ENCODE measurements at regions not wholly inside any gene's neighbourhood (a gene's known extent, or its start where the extent isn't known, plus 50 kb on each side); places are given as distances from the start of the nearest gene placed in this dataset.

DNA sequence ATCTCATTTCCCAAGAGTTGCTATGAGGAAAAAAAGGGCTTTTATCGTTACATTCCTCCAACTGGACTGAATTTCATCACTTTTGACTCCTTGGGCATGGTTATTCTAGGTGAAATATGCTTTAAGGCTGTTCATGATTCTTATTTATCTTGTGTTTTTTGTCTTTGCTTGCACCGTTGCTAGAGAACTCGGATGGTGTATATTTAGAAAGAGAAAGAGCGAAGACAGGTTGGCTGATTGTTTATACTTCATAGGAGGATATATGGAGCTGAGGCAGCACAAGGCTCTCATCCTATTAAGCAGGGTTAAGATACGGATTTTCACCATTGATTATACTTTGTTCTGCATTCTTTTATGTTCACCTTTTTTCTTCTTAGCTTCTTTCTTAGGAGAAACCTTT, 94.9 kb upstream of the GEMIN8 start:
- peaks cover 0 to 4% (median 0%) of the 10 kb centered on the region in 7 donors for H3K9me3 Mint-ChIP-seq
- no peak overlapping the region for H3K27ac ChIP-seq (ENCODE audit: low read depth in 1 of 2, low read length in 2 of 2)
- H3K4me1 Mint-ChIP-seq, result no peaks in the 10 kb centered on the region
- intact Hi-C loops (cut with micrococcal nuclease), result no loop called here
- no peak overlapping the region for H2AFZ ChIP-seq (ENCODE audit: insufficient read depth, low read depth, low read length, poor library complexity, severe bottlenecking)
- peaks cover 0 to 6% (median 0%) of the 10 kb centered on the region in 3 donors for H3K27me3 Mint-ChIP-seq (ENCODE audit: low read depth in 3 of 3)
- no peaks in the 10 kb centered on the region for H3K36me3 ChIP-seq (replicated peaks in 1 of 2; ENCODE audit: control insufficient read depth in 1 of 2, insufficient read depth in 2 of 2, low read length in 2 of 2)
- TF ChIP-seq, protein P1, sequence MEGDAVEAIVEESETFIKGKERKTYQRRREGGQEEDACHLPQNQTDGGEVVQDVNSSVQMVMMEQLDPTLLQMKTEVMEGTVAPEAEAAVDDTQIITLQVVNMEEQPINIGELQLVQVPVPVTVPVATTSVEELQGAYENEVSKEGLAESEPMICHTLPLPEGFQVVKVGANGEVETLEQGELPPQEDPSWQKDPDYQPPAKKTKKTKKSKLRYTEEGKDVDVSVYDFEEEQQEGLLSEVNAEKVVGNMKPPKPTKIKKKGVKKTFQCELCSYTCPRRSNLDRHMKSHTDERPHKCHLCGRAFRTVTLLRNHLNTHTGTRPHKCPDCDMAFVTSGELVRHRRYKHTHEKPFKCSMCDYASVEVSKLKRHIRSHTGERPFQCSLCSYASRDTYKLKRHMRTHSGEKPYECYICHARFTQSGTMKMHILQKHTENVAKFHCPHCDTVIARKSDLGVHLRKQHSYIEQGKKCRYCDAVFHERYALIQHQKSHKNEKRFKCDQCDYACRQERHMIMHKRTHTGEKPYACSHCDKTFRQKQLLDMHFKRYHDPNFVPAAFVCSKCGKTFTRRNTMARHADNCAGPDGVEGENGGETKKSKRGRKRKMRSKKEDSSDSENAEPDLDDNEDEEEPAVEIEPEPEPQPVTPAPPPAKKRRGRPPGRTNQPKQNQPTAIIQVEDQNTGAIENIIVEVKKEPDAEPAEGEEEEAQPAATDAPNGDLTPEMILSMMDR (IDR thresholded peaks at IDR 0.05), result no peak
- no peak overlapping the region for H3K9ac ChIP-seq (ENCODE audit: insufficient read depth, low read length, poor library complexity, severe bottlenecking)
- H3K4me1 ChIP-seq (ENCODE audit: control insufficient read depth in 1 of 2, insufficient read depth in 2 of 2, low read length in 2 of 2), result no peaks in the 10 kb centered on the region
- DNase-seq, result no peak
- H4K20me1 ChIP-seq (ENCODE audit: insufficient read depth, low read length), result no peaks in the 10 kb centered on the region
- WGBS (ENCODE audit: insufficient coverage), result no CpG with 5 or more reads among the region's 5 CpGs
- no peak overlapping the region for H3K4me2 ChIP-seq (replicated peaks; ENCODE audit: extremely low read depth, low read length, poor library complexity, severe bottlenecking)
- H3K4me3 ChIP-seq (replicated peaks in 1 of 3; ENCODE audit: low read depth in 2 of 3, low read length in 3 of 3), result no peak overlapping the region
- H3K27ac Mint-ChIP-seq, result no peak overlapping the region
- no peaks in the 10 kb centered on the region for H3K9me3 ChIP-seq (replicated peaks in 1 of 2; ENCODE audit: control insufficient read depth in 1 of 2, insufficient read depth in 1 of 2, low read length in 2 of 2)
- no peaks in the 10 kb centered on the region for H3K79me2 ChIP-seq (ENCODE audit: insufficient read depth, low read length)
- H3K27me3 ChIP-seq (ENCODE audit: control insufficient read depth in 2 of 2, insufficient read depth in 2 of 2, low read length in 2 of 2), result no peaks in the 10 kb centered on the region
- no peak overlapping the region for H3K4me3 Mint-ChIP-seq
- H3K36me3 Mint-ChIP-seq, result no peaks in the 10 kb centered on the region

GRCh38 chrX:14095702-14096101, 66.0 kb upstream of the GEMIN8 start:
- Mint-ChIP-seq H3K4me3 (no peak overlapping the region), H3K4me1 (peaks cover 3% of the 10 kb centered on the region), H3K27me3 (ENCODE audit: low read depth in 3 of 3) (peaks cover 0 to 1% (median 0%) of the 10 kb centered on the region in 3 donors), H3K36me3 (no peaks in the 10 kb centered on the region), H3K9me3 (peaks cover 0 to 3% (median 0%) of the 10 kb centered on the region in 7 donors), H3K27ac (no peak overlapping the region)
- Histone ChIP-seq H3K4me1 (ENCODE audit: control insufficient read depth in 1 of 2, insufficient read depth in 2 of 2, low read length in 2 of 2) (no peaks in the 10 kb centered on the region), H3K36me3 (replicated peaks in 1 of 2; ENCODE audit: control insufficient read depth in 1 of 2, insufficient read depth in 2 of 2, low read length in 2 of 2) (no peaks in the 10 kb centered on the region), H3K9me3 (replicated peaks in 1 of 2; ENCODE audit: control insufficient read depth in 1 of 2, insufficient read depth in 1 of 2, low read length in 2 of 2) (no peaks in the 10 kb centered on the region), H4K20me1 (ENCODE audit: insufficient read depth, low read length) (no peaks in the 10 kb centered on the region), H3K79me2 (ENCODE audit: insufficient read depth, low read length) (no peaks in the 10 kb centered on the region), H3K27me3 (ENCODE audit: control insufficient read depth in 2 of 2, insufficient read depth in 2 of 2, low read length in 2 of 2) (peaks cover 0 to 3% of the 10 kb centered on the region in 2 donors), H3K4me3 (replicated peaks in 1 of 3; ENCODE audit: low read depth in 2 of 3, low read length in 3 of 3) (no peak overlapping the region), H2AFZ (ENCODE audit: insufficient read depth, low read depth, low read length, poor library complexity, severe bottlenecking) (no peak overlapping the region), H3K4me2 (replicated peaks; ENCODE audit: extremely low read depth, low read length, poor library complexity, severe bottlenecking) (no peak overlapping the region), H3K27ac (ENCODE audit: low read depth in 1 of 2, low read length in 2 of 2) (no peak overlapping the region), H3K9ac (ENCODE audit: insufficient read depth, low read length, poor library complexity, severe bottlenecking) (no peak overlapping the region)
- TF ChIP-seq, protein P1 (IDR thresholded peaks at IDR 0.05), result peak; percentile 58
- peak; percentile 5 to 22 (median 22) for DNase-seq
- intact Hi-C loops (cut with micrococcal nuclease), result loop anchor here in 1 of 2 donors (10.0 kb wide), 1 partner anchor 1149 kb away; no protein-coding TSS in a partner anchor
- 3% methylated on average over 5 of the region's 13 CpGs for WGBS (ENCODE audit: insufficient coverage)

Measured in CD14-positive monocyte (primary cell).